ENCODE measurements at regions not wholly inside any gene's neighbourhood (a gene's known extent, or its start where the extent isn't known, plus 50 kb on each side); places are given as distances from the start of the nearest gene placed in this dataset.
A peak's percentile ranks its signal among the peaks of the same experiment; 100 is the strongest.
"Not testable (repeated sequence)": the region's sequence is repeated elsewhere in the genome, so short reads cannot be mapped to it uniquely, and the experiment has no call there.

GRCh38 chr6:85128781-85129180 is 321.1 kb upstream of the NT5E start:
- Histone ChIP-seq H3K36me3 (ENCODE audit: control insufficient read depth, insufficient read depth, low read length) (no peaks in the 10 kb centered on the region), H3K27me3 (ENCODE audit: control insufficient read depth, insufficient read depth, low read length) (no peaks in the 10 kb centered on the region), H3K4me3 (ENCODE audit: low read depth, low read length) (no peak overlapping the region)
- POLR2A ChIA-PET = no interaction called here
- TF ChIP-seq, protein P1, sequence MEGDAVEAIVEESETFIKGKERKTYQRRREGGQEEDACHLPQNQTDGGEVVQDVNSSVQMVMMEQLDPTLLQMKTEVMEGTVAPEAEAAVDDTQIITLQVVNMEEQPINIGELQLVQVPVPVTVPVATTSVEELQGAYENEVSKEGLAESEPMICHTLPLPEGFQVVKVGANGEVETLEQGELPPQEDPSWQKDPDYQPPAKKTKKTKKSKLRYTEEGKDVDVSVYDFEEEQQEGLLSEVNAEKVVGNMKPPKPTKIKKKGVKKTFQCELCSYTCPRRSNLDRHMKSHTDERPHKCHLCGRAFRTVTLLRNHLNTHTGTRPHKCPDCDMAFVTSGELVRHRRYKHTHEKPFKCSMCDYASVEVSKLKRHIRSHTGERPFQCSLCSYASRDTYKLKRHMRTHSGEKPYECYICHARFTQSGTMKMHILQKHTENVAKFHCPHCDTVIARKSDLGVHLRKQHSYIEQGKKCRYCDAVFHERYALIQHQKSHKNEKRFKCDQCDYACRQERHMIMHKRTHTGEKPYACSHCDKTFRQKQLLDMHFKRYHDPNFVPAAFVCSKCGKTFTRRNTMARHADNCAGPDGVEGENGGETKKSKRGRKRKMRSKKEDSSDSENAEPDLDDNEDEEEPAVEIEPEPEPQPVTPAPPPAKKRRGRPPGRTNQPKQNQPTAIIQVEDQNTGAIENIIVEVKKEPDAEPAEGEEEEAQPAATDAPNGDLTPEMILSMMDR (IDR thresholded peaks at IDR 0.05; ENCODE audit: insufficient read depth, low read depth, low read length) = no peak
- DNase-seq (ENCODE audit: low read depth) = no peak
- CTCF ChIA-PET = interaction anchor here (2.7 kb wide), 1 partner anchor 195 kb away, joined by 8 read pairs; no protein-coding TSS in a partner anchor

GRCh38 chr6:85128256-85128655 is 321.6 kb upstream of the NT5E start:
- H3K27me3 ChIP-seq (ENCODE audit: control insufficient read depth, insufficient read depth, low read length); DNase-seq (ENCODE audit: low read depth); H3K36me3 ChIP-seq (ENCODE audit: control insufficient read depth, insufficient read depth, low read length); H3K4me3 ChIP-seq (ENCODE audit: low read depth, low read length); POLR2A ChIA-PET: not testable (repeated sequence)
- CTCF ChIA-PET = interaction anchor here (0.8 to 2.7 kb wide), 4 partner anchors 11 to 226 kb away, joined by 3 to 8 read pairs (median 6); no protein-coding TSS in a partner anchor

DNA sequence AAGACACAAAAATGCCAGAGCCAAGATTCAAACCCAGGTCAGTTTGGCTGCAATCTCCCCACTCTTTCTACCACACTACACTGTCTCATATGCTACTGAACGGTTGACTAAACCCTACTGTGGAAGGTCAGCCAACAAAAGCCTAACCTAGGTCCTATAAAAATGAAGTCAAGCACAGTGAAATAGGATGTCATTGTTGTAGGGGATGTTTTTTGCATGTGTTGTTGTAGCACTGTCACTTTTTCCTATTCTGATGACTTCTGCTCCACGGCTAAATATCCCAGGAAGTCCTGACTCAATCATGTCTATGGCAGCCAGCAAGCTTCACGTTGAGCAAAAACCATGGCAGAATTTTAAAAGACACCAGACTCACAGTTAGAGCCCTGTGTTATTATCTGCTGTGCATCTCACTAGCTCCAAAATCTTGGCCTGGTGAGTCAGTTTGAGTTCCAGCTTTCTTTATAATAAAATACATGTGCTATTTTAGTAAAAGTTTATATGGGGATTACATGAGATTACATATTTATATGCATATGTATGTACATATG is 322.1 kb upstream of the NT5E start:
- no peak overlapping the region for H3K4me3 ChIP-seq (ENCODE audit: low read depth, low read length)
- TF ChIP-seq, protein P1 (IDR thresholded peaks at IDR 0.05; ENCODE audit: insufficient read depth, low read depth, low read length) = no peak
- H3K27me3 ChIP-seq (ENCODE audit: control insufficient read depth, insufficient read depth, low read length) = no peaks in the 10 kb centered on the region
- POLR2A ChIA-PET = no interaction called here
- H3K36me3 ChIP-seq (ENCODE audit: control insufficient read depth, insufficient read depth, low read length) = no peaks in the 10 kb centered on the region
- no peak for DNase-seq (ENCODE audit: low read depth)
- CTCF ChIA-PET = interaction anchor here (0.8 to 2.7 kb wide), 5 partner anchors 10 to 227 kb away, joined by 3 to 8 read pairs (median 6); no protein-coding TSS in a partner anchor

DNA sequence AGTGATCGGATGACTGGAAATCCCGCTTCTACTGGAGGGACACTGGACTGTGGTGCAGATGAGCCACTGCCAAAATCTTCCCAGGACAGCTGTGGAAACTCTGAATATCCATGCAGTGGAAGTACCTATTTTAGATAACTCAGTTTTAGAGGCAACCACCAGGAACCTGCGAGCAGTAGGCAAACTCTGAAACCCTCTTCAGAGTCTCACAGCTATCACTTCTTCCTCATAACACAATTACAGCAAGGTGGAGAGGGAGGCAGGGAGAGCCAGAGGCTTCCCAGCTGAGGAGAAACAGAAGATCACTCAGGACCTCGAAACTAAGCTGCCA is 322.8 kb upstream of the NT5E start:
- TF ChIP-seq, protein P1 (IDR thresholded peaks at IDR 0.05; ENCODE audit: insufficient read depth, low read depth, low read length) = no peak
- no peak for DNase-seq (ENCODE audit: low read depth)
- H3K36me3 ChIP-seq (ENCODE audit: control insufficient read depth, insufficient read depth, low read length) = no peaks in the 10 kb centered on the region
- ChIA-PET POLR2A (no interaction called here), CTCF (interaction anchor here (1.0 to 2.7 kb wide), 6 partner anchors 10 to 664 kb away, joined by 3 to 8 read pairs (median 5); no protein-coding TSS in a partner anchor)
- no peak overlapping the region for H3K4me3 ChIP-seq (ENCODE audit: low read depth, low read length)
- H3K27me3 ChIP-seq (ENCODE audit: control insufficient read depth, insufficient read depth, low read length) = no peaks in the 10 kb centered on the region

DNA sequence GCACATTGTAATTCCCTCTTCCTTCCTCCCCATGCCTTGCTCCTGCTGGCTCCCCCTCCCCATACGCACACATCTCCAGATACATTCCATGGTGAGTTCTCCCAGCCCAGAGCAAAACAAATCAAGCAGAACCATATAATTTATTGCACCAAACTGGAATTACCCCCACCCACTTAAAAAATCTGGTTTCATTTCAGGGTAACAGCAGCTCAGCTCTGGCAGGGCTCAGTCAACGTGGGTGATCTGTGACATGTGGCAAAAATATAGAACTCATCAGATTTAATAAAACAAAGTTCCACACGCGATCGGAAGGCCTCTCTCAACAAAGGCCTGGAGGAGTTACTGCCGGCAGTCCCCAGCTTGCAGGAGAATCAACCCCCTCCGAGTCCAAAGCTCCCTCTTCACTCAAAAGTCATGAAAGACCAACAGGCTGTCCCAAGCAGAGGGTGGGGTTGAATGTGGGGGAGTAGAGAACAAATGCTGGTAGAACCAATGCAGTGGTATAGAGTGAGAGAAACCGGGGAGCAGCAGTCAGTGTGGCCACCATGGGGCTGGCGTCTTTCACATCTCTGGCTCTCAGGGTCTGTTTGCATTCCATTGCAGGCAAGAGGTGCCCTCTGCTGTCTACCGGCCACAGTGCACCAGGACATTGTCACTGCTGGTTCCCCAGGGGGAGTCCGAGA is 323.3 kb upstream of the NT5E start:
- H3K27me3 ChIP-seq (ENCODE audit: control insufficient read depth, insufficient read depth, low read length) = no peaks in the 10 kb centered on the region
- DNase-seq (ENCODE audit: low read depth) = no peak
- CTCF ChIA-PET = interaction anchor here (0.8 to 2.7 kb wide), 7 partner anchors 10 to 664 kb away, joined by 3 to 8 read pairs (median 4); no protein-coding TSS in a partner anchor
- TF ChIP-seq, protein P1 (IDR thresholded peaks at IDR 0.05; ENCODE audit: insufficient read depth, low read depth, low read length) = peak; percentile 73
- no peak overlapping the region for H3K4me3 ChIP-seq (ENCODE audit: low read depth, low read length)
- H3K36me3 ChIP-seq (ENCODE audit: control insufficient read depth, insufficient read depth, low read length) = no peaks in the 10 kb centered on the region
- POLR2A ChIA-PET = interaction anchor here (0.7 kb wide), 1 partner anchor 281 kb away, joined by 3 read pairs; no protein-coding TSS in a partner anchor

All from BJ (cell line).